Stimulated activated naive CD4-positive, alpha-beta T cell treated with Interleukin-2 at 50 U/mL for 16 hours (primary cell): ENCODE measurements at regions not wholly inside any gene's neighbourhood (a gene's known extent, or its start where the extent isn't known, plus 50 kb on each side); places are given as distances from the start of the nearest gene placed in this dataset.
A peak's percentile ranks its signal among the peaks of the same experiment; 100 is the strongest.
"Not testable (repeated sequence)": the region's sequence is repeated elsewhere in the genome, so short reads cannot be mapped to it uniquely, and the experiment has no call there.

Experiments used
- DNase-seq: peaks from one replicate; lab custom pipeline; 2025; lab: John Stamatoyannopoulos, UW

GRCh38 chr2:105691947-105692390, 52.7 kb upstream of the NCK2 start:
- DNase-seq, result no peak

DNA sequence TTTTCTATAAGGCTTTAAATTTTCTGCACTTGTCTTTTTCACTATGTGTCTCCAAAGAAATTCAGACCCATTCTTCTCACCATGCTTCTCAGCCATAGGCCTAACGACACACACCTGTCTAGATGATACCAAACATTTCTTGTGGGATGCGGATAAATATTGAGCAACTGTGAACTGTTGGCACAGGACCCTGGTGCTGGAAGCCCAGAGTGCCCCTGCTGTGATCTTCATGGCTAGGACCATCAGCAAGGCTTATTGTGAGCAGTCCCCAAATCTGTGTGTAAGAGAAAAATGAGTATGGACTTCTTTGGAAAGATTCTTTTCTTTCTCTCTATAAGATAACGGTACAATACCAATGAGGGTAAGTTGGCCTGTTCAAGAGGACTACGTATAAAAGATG, 54.1 kb upstream of the NCK2 start:
- DNase-seq, result no peak

DNA sequence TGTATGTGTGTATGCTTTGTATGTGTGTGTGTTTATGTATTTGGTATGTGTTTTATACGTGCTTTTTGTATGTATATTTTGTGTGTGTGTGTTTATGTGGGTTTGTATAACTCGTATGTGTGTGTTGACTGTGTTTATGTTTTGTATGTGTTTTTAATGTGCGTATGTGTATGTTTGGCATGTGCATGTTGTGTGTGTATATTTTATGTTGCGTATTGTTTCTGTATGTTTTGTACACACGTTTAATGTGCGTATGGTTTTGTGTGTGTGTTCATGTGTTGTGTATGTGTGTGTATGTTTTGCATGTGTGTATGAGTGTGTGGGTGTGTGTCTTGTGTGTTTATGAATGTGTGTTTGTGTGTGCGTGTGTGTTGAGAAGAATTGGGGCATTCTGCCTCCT, 55.2 kb upstream of the NCK2 start:
- DNase-seq, result no peak

GRCh38 chr2:105688946-105689345, 55.8 kb upstream of the NCK2 start:
- DNase-seq, result no peak

DNA sequence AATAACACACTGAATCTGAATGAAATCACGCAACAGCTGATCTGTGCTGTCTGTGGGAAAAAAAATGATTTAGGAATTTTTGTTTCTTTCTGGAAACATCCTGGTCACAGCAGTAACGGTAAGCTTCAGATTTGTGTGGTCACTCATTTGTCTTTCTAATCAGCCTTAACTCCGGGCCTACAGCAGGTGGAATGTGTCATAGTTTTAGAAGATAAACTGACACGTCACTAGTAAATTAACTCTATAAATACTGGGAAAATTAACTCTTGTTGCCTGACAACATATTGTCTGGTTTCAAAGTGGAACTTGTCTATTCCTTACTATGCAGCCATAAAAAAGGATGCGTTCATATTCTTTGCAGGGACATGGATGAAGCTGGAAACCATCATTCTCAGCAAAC, 58.1 kb upstream of the NCK2 start:
- no peak for DNase-seq

DNA sequence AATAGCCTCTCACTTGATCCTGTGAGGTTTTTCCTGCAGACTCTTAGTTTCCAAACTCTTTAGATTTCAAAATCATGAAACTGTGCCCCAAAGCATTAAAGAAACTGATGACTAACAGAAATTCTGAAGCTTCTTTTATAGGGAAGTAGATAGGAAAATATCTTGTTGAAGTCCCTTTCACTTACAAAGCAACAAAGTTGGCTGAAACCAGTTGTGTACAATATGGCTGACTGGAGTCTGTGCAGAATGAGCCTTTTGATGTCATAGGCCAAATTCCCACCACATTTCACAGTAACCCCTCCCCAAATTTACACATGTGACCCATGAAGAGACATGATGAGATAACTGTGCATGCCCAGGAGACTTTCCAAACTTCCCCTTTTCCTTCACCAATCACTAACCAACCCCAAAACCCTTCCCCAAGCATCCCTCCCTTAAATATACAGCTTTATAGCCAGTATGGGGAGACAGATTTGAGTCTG, 61.7 kb upstream of the NCK2 start:
- DNase-seq, result no peak

DNA sequence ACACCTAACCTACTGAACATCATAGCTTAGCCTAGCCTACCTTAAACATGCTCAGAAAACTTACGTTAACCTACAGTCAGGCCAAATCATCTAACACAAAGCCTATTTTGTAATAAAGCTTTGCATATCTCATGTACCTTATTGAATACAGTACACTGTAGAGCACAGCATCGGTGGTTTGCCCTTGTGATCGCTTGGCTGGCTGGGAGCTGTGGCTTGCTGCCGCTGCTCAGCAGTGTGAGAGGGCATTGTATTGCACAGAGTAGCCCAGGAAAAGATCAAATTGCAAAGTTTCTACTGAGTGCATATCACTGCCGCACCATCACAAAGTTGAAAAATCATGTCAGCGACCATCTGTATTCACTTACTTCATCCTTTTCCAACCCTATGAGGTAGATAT, 62.3 kb upstream of the NCK2 start:
- no peak for DNase-seq

DNA sequence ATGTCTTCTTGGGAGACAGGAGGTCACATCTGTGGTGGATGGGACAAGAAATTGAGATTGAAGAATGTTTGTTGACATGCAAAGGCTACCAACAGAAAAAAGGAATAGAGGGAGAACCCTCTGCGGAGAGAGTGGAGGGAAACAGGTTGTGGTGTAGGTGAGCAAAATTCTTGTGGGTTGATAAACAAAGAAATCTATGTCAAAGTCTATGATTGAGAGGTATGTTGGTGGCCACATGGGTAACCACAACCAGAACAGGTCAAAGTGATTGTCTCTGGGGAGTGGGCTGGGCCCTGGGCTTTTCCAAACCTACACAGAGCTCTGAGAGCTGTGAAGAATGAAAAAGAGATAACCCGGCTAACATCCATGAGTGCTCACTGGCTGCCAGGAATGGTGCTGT, 62.8 kb upstream of the NCK2 start:
- no peak for DNase-seq

DNA sequence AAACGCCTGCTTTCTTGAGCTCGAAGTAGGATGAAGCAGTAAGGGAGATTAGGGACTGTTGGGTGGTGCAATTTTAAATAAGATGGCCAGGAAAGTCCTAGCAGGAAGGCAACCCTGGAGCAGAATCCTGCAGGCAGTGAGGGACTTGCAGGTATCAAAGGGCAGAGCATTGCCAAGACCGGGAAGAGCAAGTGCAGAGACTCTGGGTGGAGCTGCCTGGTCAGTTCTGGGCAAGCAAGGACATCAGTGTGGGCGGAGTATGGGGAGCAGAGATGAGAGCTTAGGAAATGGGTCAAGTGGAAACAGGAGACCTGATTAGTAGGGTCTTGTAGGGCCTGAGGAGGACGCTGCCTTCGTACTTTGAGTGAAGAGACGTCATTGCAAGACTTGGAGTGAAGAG, 64.4 kb upstream of the NCK2 start:
- no peak for DNase-seq

GRCh38 chr2:105678346-105678745, 66.4 kb upstream of the NCK2 start:
- no peak for DNase-seq

DNA sequence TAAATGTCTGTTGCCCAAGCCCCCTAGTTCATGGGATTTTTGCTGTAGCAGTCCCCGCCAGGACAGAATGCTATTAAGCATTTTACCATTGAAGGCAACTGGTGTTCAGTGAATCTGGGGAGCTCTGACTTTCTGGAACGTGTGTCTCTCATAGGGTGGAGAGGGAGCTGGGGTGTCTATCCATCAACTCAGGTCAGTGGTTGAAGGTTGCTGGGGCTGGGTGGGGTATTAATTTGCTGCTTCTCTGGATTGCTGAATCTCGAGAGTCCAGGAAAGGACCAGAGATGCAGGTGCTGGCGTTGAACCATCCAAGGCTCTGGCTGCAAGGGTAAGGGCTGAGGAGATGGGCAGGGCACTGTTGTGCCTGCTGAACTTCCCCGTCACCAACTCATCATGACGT, 66.8 kb upstream of the NCK2 start:
- DNase-seq, result no peak

DNA sequence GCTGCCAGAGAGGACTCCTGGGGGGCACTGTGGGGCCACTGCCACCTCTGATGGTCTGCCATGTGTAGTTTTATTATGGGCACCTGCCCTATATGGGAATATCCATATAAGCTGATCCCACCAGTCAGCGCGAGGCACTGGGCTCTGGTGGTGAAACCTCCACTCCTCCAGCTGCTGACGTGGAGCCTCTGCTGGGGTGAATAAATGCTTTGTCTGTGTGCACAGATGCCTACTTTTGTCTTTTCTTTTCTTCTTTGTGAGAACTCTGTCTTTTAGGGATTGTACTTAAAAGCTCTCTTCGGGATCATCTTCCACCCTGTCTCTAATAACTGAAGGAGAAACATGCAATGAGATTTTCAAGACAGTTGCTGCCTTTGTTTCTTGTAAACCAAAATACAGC, 68.9 kb upstream of the NCK2 start:
- DNase-seq, result no peak

- DNase-seq, result peak; percentile 29
Measured at GRCh38 chr2:105674859-105675541, 69.7 kb upstream of the NCK2 start.

- no peak for DNase-seq
Measured at GRCh38 chr2:105674401-105674800, 70.3 kb upstream of the NCK2 start.

GRCh38 chr2:105671156-105671555, 73.6 kb upstream of the NCK2 start:
- no peak for DNase-seq

- no peak for DNase-seq
Measured at GRCh38 chr2:105669384-105669891, 75.3 kb upstream of the NCK2 start.

DNA sequence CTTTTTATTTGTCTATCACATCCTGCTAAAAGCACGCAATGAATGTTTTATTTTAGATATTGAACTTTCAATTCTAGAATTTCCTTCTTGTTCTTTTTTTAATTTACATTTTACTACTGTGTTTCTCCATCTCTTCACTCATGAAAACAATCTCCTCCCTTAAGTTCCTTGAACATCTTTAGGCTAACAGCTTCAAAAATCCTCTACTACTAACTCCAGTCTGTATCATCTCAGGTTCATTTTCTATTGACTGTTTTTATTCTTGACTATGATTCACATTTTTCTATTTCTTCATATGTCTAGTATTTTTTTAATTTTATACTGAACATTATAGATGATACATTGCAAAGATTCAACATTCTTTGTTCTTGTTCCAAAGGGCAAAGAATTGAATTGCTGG, 79.2 kb upstream of the NCK2 start:
- DNase-seq, result no peak

DNA sequence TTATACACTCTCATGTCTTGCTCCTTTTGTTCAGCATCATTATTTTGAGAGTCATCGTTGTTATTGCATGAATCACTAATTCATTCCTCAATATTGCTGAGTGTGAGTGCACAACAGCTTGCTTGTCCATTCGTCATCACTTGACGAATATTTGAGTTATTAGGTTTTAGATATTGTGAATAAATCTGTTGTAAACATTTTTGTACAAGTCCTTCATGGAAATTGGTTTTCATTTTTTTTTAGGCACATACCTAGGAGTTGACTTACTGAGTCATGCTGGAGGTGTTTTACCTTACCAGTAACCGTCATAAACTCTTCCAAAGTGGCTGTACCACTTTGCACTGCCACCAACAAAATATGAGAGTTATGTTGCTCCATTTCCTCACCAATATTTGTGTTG, 84.2 kb upstream of the NCK2 start:
- no peak for DNase-seq

GRCh38 chr2:105655723-105656606, 88.7 kb upstream of the NCK2 start:
- not testable (repeated sequence) for DNase-seq

DNA sequence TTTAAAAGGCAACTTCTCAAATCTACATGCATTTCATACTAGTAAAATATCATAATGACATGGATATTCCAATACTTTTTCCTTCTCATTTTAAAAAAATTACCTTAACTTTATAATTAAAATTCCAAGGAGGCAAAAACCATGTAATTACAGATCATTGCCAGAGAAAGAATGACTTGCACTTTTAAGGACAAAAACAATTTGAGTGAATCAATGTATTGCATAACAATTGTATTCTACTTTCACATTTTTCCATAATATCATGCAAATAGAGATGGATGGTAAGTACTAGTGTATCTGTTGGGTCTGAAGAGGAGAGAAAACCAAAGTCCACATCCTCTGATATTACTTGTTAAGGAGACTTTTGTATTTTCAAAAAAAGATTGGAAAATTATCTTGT, 89.5 kb upstream of the NCK2 start:
- DNase-seq, result no peak

DNA sequence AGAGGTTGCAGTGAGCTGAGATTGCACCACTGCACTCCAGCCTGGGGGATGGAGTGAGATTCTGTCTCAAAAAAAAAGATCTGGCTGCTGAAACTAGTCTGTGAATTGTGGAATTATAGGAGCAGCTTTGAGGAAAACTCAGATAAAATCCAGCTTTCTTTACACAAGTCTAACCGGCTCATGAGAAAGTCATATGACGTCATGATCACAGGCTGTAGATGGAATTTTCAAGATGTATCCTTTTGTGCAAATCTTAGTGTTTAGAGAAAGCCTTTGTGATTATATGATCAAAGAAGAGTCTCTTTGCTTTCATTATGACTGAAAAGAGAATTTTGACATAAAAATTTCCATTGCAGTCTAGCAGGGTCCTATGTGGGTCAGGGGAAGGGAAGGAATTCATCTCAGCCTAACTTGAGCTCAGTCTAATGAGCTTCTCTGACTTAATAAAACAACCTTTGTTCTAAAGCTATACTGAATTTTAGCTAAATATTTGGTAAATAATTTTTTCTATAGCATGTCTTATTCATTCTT, 90.2 kb upstream of the NCK2 start:
- no peak for DNase-seq

DNA sequence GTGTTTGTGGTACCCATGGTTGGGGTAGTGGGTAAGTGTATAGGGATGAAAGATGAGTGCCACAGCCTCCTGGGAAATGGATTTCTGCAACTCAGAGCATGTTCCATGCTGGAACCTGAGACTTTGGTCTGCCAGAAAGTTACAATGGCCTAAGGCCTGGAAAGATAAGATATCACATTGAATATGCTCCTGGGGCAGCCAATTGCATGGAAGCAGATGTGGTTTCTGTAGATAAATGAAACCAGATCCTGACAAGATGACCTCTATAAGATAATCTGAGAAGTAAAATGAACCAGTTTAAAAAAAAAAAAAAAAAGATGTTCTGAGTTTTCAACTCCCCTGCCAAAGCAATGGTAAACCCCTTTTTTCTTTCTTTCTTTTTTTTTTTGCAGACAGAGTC, 91.4 kb upstream of the NCK2 start:
- DNase-seq, result no peak
